GM19023 (cell line): ENCODE measurements at regions not wholly inside any gene's neighbourhood (a gene's known extent, or its start where the extent isn't known, plus 50 kb on each side); places are given as distances from the start of the nearest gene placed in this dataset.
A peak's percentile ranks its signal among the peaks of the same experiment; 100 is the strongest.

ENCODE experiments used
- ATAC-seq: cut with Tn5 transposase; IDR thresholded peaks from one replicate; pipeline ENCODE4 v1.9.1; 2021; ENCODE audit warnings: mild to moderate bottlenecking, moderate library complexity; ENCODE audit not compliant: unreplicated experiment

DNA sequence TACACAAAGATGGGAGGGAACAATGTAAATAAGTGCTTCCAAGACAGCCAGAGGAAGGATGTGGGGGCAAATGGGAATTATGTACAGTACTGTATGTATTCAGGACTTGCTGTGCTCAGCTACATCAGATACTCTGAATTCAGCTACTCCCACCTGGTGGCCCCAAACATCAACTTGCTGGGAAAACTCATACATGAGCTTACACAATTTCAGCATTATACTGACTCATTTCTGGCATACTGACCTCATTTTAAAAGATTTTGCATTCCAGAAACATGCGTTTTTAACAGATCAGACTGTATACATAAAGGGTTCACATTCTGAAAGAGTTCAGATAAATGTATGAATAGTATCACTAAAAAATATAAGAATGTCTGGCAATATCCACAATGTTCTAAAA is 59.7 kb downstream of the GPX5 start:
- no peak for ATAC-seq

DNA sequence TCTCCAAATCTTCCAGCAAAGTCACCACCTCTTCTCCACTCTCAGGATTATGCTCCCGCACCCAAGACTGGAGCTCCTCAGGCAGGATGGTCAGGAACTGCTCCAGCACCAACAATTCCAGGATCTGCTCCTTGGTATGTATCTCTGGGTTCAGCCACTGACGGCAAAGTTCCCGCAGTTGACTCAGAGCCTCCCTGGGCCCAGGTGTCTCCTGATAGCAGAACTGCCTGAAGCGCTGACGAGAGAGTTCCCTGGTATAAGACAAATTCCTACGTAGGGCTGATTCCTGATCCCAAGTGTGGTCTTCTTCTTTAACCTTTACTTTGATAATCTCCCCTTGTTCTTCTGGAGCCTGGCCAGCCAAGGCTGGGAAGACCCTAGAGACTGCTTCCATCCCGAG is 60.6 kb downstream of the GPX5 start:
- no peak for ATAC-seq

DNA sequence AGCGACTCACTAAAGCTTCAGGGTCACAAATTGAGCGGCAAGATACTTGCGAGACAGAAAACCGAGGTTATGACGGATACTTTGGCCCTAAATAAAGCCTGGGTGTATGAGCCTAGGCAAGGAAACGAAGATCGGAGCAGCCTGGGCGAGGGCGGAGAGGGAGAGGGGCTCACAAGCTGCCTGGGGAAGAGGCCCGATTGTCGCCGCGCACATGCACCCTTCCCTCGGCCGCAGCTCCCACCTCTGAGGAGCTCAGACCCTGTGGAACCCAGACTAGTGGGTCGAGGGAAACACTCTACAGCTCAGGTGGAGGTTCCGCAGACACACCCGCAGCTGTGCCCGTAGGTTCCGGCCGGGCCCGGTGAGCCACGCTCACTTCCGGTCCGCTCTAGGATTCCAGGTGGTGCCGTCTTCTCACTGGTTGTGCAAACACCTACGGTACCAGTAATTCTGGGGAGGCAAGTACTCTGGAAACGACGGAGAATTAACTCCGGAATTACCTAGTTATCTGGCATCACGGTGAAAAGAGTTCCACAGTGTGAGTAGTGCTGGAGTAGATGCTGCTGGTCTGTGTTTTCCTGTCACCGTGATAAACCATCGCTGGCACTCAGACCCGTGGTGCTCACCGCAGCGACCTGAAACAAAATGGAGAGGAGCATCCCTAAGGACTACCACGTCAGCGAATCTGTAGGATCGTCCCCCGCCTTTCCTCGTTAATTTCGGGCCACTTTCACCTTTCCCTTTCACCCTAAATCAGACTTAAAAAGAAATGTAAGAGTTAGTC is 61.5 kb downstream of the GPX5 start:
- peak; percentile 94 for ATAC-seq

DNA sequence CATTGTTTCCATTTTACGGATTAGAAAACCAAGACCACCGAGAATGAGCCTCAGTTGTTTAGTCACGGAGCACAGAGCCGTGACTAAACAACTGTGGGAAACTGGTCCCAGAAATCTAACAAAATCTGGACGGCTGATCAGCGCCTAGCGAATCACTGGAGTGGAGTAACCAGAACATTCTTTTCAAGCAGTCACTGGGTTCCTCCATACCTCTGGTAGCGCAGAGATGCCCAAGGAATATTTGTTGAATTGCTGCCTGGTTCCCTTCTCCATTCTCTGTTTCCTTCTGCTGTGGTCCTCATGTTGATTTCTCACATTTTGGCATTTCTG is 62.0 kb downstream of the GPX5 start:
- ATAC-seq: no peak

DNA sequence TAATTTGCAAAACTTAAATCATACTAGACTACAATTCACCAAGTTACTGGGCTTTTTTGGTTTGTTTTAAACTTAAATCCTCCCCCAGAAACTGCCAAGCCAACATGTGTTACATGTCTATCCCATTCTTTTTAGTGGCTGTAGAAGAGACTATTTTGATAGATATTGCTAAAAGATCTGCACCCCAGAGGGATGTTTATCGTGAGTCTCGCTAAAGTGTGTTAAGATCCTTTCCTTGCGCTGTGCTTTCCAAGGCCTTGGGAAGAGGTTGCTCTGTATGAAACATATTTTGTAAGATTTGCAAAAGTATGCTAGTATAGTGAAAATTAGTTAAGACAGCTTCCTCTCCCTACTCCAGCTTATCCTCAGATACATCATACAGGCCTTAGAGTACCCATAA is 63.0 kb downstream of the GPX5 start:
- no peak for ATAC-seq

DNA sequence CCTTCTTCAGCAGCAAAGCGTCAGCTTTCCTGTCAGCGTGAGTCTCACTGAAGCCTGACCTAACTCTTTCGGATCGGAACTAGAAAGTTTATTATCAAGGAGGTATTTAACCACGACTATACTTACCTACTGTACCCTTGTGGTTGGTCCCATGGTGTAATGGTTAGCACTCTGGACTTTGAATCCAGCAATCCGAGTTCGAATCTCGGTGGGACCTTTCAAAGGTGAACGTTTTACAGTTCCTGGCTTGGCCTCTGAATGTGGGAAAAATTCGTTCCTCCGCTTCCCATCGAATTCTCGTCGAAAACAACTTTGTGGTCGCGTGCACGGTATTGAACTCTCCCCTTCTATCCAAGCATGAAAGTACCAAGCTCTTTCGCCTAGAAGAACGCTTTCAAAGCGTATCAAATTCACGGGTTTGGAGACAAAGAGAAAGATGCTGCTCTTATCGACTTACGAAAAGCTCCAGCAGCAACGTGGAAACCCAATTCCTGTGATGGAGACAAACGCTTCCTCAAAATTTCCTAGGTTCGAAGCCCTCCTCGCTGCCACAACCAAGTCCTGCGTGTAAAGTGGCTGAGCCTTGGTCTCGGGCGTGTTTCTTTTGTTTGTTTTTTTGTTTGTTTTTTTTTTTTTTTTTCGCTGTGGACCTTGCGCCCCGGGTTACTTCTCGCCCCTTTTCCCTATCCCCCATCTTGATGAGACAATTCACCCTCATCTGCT is 63.7 kb downstream of the GPX5 start:
- no peak for ATAC-seq

DNA sequence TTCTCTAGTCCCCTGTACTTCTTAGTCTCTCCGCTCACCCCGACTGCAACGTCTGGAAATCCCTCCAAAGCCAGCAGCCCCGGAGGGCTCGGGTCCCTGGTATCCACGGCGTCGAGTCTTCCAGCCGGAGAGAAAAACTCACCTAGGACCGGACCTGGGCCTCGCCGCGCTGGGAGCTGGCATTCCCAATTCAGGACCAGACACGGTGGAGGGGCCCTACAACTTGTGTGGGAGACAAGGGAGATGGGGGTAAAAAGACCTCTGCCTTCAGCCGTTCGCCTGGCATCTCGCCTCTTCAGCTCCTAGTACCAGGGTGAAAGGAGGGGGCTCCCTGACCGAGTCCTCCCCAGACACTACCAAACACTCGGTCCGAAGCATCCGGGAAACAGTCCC is 64.3 kb downstream of the GPX5 start:
- no peak for ATAC-seq

DNA sequence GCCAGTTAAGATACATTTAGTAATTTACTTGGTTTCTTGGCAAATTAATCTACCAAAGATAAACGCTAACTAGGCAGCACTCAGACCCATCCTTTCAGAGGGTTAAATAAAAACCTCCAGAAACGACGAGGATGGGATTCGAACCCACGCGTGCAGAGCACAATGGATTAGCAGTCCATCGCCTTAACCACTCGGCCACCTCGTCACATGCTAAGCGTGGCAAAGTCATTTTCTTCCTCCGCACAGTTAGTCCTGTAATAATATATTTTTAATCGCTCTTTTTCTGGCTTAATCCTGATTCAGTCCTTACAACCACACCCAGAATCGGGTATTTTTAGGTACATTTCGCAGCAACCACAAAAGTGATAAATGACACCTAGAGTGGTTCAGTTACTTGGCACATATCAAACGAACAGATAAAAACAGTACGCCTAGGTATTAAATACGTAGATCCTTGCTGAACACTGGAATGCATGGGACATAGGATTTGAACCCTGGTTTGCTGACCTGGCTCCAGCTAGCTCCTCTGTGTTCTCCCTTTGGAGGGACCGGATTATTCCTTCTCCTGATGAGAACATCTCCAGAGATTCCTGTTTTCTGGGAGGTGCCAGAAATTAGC is 71.6 kb downstream of the GPX5 start:
- ATAC-seq: no peak

DNA sequence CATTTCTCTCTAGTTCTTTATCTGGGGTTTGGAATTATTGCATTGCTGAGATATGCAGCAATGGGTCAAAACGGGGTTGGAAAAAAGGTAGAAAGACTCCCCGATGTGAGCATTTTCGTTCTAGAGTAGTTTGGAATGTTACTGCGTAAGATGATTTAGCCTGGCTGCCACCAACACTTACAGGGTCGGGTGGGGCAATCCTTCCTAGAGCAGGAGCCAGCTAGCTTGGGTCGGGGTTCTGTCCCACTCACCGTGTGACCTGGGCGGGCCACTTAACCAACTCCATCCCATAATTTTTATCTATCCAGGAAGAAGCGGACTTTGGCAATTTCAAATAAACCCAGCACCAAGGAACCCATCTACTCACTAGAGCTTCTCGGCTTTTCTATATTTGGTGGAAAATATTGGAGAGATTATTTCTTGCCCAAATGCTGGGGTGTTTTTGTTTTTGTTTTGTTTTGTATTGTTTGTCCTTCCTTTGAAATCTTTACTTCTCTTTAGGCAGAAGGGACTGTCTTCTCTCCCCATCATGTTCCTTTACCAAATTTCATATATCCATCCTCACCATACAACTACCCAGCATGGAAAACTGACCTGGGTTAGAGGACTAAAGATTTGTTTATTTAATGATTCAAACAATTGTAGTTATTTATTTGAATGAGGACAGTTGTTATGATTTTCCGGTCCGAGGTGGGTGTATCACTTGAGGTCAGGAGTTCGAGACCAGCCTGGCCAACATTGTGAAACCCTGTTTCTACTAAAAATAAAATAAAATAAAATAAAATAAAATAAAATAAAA is 72.4 kb downstream of the GPX5 start:
- no peak for ATAC-seq

DNA sequence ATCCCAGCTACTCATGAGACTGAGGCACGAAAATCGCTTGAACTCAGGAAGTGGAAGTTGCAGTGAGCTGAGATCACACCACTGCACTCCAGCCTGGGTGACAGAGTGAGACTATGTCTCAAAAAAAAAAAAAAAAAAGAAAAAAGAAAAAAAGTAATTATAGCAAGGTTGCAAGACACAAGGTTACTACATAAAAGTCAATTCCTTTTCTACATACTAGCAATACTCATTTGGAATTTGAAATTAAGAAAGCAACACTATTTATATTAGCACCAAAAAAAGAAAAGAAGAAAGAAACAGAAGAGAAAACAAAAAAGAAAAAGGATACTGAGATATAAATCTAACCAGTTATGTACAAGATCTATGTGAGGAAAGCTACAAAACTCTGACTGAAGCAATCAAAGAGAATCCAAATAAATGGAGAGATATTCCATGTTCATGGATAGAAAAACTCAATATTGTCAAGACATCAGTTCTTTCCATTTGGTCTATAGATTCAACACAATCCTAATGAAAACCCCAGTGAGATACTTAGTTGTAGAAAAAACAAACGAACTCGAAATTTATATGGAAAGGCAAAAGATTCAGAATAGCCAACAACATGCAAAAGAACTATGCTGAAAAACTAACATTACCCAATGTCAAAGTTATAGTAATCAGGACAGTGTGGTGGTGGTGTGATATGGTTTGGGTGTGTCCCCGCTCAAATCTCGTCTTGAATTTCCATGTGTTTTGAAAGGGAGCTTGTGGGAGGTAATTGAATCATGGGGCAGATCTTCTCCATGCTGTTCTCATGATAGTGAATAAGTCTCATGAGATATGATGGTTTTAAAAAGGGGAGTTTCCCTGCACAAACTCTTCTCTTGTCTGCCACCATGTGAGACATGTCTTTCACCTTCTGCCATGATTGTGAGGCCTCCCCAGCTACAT is 73.3 kb downstream of the GPX5 start:
- ATAC-seq: no peak

DNA sequence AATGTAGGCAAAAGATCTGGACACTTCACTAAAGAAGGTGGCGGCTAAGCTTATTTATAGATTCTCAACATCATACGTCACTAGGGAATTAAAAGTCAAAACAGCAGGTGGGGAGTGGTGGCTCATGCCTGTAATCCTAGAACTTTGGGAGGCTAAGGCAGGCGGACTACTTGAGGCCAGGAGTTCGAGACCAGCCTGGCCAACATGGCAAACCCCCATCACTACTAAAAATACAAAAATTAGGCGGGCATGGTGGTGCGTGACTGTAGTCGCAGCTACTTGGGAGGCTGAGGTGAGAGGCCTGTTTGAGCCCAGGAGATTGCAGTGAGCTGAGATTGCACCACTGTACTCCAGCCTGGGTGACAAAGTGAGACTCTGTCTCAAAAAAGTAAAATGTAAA is 74.6 kb downstream of the GPX5 start:
- no peak for ATAC-seq

DNA sequence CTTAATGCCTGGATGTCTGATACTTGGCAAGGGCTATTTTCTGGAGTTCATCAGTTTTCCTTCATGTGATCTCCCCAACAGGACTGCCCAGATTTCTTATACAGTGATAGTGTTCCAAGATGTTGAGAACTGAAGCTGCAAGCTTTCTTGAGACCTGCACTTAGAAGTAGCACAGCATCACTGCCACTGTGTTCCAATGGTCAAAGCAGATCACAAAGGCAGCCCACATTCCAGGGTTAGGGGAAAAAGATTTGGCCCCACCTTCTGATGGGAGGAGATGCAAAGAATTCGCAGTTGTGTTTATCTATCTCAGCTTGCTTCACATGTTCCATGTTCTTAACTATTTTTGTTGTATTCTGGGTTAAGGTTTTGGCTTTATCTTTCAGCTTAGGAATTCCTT is 78.2 kb downstream of the GPX5 start:
- no peak for ATAC-seq

DNA sequence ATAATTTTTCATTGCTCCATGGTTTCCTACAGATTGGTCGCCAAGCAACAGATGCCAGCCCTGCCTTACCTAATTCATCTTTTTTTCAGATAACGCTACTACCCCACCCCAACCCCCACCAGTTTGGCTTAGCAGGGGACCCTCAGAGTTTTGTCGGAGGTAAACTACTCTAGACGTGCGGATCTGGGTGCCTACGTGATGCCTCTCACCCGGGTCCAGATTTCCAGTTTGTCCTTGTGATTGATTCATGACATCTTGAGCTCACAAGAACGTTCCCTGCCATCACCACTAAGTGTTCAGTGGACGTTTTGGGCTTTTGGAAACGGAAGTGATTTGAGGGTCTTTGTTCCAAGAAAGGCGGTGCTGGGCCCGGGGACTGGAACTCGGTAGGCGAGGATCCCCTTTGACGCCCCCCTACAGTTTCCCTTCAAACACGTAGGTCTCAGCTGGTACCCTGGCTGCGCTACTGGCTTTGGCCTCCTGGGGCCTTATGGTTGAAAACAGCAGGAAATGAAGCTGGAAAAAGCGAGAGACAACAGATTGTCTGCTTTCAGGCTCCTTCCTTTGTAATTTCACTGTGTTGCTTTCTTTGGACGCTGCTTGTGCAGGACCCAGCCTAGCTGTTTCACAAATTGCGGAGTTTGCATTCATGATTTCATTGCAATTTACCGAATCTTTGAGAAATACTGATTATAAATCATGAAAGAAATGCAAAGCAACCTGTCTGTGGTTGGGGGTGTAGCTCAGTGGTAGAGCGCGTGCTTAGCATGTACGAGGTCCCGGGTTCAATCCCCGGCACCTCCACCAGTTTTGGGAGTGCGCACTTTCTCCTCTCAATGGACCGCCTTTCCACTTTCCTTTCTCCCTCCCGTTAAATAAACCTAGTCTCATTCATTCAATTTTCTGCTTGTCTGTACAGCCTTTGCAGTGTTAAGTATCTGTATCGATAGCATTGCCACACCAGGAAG is 81.0 kb downstream of the GPX5 start:
- no peak for ATAC-seq

DNA sequence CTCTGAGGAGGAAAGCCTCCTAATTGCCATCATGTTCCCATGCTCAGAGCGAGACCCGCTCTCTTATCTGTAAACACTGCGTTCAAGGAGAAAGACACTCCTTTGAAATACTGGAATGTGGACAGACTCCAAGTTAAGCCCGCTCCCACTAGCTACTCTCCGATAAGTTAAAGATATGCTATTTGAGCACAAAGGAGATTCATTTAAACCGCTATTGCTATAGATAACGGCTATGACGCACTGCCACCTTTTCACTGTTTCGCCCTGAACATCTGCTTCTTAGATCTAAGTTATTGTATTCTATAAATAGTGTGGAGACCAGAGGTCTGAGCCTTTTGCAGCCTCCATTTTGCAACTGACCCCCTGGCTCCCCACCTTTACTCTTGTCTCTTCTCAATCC is 82.3 kb downstream of the GPX5 start:
- no peak for ATAC-seq

DNA sequence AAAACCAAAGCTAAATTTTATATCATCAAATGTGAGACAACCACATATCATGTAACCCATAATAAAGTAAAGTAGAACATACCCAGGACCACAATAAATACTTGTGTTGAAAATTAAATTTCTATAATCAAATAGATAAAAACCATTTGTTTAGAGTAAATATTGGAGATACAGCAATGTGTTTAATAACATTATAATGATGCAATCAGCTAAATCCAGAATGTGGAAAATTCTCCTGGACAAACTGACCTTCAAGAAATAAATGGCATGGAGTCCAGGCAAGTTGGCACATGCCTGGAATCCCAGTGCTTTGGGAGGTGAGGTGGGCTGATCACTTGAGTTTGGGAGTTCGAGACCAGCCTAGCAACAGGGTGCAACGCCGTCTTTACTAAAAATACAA is 84.0 kb downstream of the GPX5 start:
- no peak for ATAC-seq

DNA sequence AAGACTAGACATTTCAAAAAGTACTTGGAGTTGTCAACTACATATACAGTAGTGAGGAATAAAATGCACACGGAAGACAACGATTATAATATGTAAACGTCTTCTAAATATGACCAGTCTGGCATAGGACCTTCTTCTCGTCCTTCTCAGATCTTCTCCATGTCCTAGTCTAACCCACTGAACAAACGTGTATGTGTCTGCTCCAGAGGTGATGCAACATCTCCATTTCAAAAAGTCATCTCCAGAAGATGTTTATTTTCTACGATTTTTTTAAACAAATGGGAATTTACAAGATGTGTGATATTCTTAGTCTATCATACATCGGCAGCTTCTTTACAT is 89.9 kb downstream of the GPX5 start:
- no peak for ATAC-seq

DNA sequence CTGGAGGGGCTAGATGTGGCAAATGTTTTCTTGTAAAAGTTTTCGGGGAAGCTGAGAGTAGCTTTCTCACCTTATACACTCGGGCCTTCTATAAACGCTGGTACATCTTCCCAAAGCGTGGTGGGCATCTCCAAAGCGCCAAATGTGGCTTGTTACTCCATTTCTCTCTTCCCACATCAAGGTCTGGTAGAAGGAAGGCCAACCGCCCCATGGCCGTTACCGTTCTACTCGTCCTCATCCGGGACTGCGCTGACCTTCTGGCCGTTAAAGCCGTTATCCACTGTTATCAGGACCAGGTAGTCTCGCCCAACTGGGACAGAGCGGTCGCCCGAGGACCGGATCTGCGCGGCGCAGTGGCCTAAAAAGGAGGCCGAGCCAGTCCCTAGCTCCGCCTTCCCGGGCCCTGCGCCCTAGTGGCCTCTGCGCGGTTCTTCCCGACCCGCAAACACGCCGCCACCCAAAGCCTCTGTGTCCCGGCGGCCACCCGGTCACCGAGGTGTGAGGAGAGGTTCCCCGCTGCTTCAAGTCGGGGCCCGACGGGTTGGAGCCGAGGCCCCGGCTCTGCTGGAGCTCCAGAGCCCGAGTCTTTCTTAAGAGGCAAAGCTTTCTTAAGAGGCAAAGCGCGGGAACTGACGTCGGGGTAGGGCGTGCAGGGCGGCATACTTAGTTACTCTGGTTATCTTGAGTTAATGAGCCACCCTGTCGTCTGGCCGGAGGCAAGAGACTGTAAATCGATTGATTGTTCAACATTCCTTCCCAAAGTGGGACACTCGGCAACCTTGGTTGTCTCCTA is 90.5 kb downstream of the GPX5 start:
- no peak for ATAC-seq

DNA sequence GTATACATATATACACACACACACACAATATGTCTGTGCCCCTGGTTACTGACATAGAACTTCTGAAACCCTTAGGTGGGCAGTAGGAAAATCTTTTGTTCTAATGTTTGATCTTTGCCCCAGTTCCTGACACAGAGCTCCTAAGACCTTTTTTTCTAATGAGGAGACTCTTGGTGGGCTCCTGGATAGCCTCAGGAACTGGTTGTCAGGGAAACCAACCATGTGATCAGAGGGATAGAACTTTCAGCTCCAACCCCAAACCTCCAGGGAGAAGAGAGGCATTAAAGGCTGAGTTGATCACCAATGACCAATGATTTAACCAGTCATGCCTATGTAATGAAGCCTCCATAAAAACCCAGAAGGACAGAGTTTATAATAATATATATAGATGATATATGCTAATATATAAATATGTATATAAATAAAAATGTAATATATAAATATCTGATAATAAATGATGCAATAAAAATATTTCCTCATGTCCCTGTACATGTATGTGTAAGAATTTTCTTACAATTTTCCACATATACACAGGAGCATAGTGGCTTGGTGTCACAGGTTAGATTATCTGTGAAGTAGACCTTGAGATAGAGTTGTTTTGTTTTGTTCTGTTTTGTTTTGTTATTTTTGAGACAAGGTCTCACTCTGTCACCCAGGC is 93.3 kb downstream of the GPX5 start:
- no peak for ATAC-seq
